ENCODE measurements at regions not wholly inside any gene's neighbourhood (a gene's known extent, or its start where the extent isn't known, plus 50 kb on each side); places are given as distances from the start of the nearest gene placed in this dataset.

DNA sequence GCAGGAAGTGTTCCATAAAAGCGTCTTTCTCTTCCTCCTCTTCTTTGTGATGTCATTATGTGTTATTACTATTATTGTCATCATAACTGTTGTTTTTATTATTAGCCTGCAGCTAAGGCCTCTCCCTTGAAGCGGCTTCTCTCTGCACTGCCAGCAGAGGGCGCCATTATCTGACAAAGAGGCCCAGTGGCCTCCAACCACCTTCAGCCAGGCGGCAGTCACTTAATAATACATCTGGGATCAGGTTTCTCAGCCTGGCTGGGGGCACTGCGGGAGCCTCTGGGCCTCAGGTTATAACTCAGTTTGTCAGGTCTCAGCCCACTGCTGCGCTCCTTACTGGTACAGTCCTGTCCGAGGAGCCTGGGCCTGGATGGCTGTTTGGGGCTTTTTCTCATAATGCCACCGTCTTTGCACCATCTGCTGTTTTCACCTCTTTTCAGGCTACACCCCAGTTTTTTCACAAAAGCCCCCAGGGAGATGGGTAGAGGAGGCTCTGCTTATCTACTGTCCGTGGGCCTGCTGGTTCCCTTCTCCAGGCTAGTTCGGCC, 281.9 kb downstream of the NSG2 start:
- TF ChIP-seq CTCF (IDR thresholded peaks at IDR 0.05) (peak in 2 of 3 donors; percentile 42 to 48), POLR2AphosphoS5 (IDR thresholded peaks at IDR 0.05) (no peak), POLR2A (IDR thresholded peaks at IDR 0.05) (no peak)
